GM19240 (cell line): ENCODE measurements at regions not wholly inside any gene's neighbourhood (a gene's known extent, or its start where the extent isn't known, plus 50 kb on each side); places are given as distances from the start of the nearest gene placed in this dataset.

Experiments
- DNase-seq: peaks from one replicate; pipeline ENCODE4 v3.0.0; 2011; ENCODE audit warnings: low spot score; ENCODE audit not compliant: insufficient read length

DNA sequence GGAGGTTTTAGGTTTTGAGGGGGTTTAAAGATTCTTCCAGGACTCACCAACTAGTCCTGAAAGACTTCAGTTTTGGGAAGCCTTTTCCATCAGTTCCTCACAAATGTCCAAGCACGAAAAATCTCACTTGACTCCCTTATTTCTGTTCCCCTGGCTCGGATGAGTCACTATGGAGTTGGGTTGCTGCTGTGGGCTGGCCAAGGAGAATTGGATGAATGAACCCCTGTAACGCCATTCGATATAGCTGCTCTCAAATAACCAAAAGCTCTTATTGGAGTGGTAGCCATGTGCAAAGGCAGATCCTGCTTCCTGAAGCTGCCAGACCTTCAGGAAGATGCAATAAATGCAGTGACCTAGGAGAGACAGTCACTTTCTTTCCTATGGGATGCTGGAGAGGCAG lies 417.0 kb downstream of the ZNF521 start:
- no peak for DNase-seq

DNA sequence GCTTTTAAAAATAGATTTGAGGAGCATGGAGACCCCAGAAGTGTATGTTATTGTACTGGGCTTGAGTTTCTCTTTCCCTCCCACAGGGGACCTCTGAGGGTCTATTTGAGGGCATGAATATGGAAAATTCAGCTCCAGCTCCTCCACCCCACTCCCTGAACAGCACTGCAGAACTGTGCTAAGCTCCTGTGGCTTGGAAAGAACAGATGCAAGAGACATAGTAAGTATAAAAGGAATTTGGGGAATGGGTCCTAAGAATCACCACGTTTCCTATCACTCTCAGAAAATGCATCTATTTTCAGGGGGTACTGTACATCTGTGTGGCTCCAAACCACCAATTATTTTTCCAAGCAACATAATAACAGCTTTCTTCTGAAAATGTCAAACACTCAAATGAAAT lies 416.1 kb downstream of the ZNF521 start:
- DNase-seq, result no peak

DNA sequence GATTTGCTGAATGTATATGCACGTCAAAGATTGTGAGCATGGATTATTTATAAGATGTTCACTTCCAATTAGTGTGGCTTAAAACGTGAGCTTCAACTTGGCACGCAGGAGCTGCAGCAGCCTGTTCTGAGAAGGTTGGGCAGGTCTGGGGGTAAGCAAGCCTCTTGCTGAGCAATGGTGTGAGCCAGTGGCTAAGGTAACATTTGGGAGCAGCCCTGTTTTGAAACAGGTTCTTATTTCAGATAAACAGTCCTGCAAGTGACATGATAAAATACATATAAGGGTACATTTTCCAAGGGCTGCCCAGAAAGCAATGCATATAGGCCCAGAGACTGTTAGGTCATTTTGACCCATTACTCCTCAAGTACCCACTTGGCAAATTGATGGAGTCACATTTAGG lies 415.3 kb downstream of the ZNF521 start:
- no peak for DNase-seq

DNA sequence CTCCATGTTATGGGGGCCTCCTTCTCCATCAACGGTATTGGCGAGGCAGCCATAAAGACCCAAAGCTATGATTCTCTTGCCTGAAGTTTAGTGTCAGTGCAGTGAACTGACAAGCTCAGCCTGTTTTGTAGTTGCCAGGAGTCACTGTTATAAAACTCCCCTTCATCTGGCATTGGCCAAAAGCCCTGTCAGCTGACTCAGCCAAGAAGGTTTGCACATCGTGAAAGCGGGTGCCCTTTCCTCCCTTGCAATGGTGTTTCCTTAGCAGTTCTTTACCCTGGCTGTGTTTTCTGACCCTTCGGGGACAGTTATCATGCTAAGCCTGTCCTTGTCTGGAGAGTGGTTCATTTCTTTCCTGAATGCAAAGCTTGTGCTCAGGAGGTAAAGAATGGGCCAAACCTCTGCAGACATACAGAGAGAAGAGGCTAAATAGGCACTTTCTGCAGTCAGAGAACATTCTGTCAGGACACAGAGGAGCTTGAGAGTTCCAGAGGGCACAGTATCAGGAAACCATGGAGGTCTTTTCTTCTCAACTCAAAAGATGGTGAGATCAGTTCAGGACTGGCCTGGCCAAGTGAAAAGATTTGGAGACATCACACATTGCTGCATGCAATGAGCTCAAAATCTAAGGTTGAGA lies 414.2 kb downstream of the ZNF521 start:
- no peak for DNase-seq

DNA sequence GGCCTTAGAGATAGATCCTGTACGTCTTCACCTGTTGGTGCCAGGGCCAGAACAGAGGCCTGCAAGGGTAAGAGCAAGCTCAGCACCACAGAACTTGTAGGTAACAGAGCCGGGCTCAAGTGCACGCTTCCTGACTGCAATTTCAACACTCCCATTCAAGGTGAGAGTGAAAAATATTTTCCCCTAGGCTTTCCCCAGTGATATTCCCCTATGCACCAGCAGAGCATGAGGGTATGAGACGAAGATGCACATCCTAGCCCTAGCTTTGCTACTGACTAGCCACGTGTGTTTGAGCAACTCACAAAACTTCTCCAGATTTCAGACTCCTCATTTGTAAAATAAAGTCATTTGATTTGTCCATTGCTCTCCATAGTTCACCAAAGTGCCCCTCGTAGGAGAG lies 411.6 kb downstream of the ZNF521 start:
- DNase-seq, result no peak

DNA sequence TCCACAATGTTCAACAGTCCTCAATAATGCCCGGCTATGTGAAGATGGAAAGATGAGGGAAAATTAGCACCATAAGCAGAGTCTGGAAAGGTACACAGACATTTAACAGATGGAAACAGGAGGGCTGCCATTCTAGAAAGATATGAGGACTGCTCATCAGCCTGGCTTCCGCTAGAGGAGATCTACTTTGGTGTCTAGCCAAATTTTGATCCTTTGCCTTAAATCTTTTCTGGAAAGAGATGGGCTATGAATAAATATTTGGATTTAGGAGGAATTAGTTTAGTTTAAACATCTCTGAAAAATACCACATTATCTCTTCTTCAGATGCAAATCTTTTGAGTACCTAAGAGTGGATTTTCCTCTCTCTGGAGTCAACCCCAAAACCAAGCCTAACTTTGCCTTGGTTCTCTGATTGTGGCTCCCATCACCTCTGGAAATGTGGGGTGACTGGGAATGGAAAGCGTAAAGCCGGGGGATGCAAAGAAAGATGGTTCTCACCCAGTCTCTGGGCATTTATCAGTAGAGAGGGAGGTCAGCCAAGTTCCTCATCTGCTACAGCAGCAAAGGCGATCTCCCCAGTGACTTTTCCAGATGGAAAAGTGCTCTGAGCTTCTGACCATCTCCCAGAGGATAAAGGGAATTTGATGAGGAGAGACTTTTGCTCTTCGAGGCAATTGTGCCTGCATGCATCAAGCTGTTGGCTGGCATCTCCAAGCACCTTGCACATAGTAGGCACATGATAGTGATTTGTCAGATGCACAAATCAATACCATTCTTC lies 410.6 kb downstream of the ZNF521 start:
- DNase-seq, result no peak

DNA sequence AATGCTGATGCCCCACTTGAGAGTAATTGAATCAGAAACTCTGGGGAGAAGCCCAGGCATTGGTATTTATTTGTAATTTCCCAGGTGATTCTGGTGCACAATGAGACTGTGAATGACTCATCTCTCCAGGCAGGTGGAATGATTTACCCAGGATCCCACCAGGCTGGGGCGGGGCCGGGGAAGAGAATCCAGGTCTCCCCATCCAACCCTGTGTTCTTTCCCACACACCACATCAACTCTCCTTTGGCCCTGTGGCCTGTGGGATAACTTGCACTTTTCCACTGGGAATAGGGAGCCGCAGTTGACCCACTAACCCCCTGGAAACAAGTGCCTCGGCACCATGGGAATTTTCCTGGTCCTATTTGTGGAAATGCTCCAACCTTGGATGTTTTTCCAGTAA lies 409.8 kb downstream of the ZNF521 start:
- no peak for DNase-seq

DNA sequence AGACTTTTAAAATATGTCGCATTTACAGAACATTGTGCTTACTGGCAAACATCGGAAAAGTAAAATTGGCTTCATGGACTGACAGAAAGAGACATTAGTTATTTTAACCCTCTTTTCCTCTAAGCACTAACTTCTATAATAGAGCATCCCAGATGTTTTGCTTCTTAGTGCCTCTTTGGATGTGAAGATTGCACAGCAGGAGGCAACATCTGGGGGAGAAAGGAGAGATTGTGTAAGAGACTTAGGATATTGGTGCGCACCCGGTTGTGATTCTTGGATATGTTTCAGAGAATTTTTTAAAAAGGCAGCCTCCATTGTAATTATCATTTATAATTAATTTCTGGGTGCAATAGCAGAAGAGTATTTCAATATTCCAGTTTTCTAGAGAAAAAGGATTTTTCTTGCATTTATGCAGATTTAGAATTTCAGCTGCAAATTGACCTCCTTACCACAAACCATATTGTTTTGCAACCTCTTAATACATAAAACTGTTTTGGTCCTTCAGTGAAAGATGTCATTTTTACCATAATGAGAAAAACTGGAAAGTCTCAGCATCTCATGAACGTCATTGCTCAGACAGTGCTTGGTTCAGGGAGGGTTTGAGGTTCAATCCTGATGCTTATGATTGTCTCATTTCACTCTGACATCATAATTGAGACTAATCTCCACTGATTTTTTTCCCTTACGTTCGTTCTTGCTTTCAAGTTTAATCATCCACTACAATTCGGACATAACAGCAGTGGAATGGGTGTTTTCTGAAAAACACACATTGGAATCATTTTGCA lies 404.3 kb downstream of the ZNF521 start:
- DNase-seq, result no peak

DNA sequence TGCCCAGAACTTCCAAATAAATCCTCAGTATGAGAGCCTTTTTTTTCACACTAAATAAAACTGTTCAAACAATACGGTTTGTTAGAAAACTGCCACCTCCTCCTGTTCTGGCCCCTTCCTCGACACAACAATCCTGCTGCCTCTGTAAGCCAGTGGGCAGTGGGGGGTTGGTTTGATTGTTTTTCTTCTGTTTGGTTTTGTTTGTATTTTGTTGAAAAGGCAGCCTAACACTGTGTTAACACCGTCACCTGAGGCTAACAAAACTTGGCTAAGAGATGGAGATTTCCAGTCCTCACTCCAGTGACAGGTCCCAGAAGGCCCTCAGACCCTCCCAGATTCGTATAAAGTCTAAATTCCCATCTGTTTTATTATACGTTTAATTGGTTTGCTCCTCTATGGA lies 402.1 kb downstream of the ZNF521 start:
- DNase-seq, result no peak

DNA sequence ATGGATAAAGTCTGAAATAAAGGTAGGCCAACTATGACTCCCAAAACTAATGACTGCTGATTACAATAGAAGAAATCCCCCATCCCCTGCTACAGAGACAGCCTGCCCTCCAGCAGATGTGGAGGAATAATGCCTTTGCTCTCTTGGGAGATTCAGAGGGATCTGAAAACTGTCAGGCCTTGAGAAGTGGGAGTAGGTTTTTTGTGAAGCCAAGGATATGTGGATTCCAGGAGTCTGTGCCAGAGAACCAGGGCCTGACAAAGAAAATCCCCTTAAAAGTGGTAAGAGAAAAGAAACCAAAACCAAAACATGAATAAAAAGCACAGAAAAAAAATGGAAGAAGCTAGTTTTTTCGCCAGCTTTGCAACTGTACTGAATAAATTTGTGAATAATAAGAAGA lies 397.6 kb downstream of the ZNF521 start:
- no peak for DNase-seq

DNA sequence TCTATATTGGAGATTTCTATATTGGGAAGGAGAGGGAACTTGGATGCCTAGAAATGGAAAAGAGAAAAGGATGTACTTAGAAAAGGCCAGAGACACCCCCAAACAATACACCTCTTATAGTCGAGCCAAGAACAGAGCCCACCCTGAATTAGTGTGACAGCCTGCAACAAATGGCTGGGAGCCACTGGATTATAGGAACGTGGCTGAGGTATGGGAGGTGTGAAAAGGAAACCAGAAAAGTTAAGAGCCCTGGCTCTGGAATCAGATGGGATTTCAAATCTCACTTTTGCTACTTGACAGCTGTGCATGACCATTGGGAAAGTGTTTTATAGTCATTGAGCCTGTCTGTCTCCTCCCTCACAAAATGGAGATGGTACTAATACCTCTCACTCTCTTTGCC lies 394.0 kb downstream of the ZNF521 start:
- no peak for DNase-seq

DNA sequence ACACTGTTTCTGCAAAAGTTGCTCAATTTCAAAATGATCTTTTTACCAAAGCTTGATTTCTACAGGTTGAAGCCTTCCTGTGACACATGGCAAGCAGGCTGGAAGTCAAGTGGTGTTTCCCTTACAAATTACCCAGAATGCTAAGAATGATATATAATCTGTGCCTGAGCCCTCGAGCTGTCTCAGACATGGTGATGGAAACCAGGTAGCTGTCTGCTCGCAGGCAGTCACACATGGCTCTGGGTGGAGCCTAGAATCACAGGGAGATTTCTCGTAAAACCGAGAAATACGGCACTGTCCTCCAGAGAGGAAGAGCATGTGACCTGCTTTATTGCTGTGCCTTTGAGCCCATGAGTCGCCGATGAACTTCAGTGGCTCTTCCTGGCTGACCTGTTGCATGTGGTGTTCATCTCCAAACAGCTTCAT lies 392.9 kb downstream of the ZNF521 start:
- DNase-seq, result no peak

DNA sequence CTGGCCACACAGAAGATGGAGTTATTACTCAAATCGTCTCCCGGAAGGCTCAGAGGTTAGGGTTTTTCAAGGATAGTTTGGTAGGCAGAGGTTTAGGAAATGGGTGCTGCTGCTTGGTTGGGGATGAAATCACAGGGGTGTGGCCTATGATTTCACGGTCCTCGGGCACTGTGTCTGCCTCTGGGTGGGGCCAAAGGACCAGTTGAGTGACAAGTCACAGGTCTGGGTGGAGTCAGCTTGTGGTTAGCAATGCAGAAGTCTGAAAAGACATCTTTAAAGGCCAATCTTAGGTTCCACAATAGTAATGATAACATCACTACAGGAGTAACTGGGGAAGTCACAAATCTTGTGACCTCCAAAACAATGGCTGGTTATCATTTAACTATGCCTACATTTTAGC lies 387.8 kb downstream of the ZNF521 start:
- DNase-seq, result peak; percentile 11

DNA sequence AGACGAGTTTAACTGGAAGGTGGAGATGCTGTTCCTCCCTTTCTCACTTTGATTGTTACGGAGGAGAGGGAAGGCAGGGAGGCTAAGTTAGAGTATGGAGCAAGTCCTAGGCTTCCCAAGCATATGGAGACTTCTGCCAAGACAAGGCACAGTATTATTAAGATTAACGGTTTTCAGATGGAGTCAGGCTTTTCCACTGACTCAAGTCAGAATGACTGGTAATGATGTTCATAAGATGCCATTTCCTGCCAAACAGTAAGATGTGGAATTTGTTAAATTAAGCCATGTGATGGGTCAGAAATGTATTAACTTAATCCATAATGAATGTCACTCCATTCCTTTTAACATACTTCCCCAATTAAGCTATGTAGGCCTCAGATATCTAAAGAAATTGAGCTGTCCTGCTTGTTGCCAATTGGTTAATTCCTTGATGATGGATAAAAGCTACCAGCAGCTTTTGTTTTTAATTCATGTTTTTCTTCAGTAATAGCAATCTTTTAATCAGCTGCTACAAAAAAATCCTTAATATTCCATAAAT lies 383.7 kb downstream of the ZNF521 start:
- no peak for DNase-seq

DNA sequence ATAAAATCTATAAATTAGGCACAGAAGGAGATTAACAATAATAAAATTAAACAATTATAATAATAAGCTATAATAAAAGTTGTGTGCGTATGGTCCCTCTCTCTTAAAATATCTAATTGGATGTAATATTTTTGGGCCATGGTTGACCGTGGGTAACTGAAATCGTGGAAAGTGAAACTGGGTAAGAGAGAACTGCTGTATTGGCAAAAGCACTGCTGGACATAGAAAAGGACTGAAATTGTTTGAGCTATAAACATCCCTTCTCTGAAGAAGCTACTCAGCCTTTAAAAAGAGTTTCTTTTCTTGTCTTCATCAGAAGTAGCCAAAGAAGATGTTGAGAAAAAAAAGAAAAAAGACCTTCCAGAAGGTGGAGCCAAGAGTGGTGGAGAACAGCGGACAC lies 379.4 kb downstream of the ZNF521 start:
- DNase-seq, result no peak

DNA sequence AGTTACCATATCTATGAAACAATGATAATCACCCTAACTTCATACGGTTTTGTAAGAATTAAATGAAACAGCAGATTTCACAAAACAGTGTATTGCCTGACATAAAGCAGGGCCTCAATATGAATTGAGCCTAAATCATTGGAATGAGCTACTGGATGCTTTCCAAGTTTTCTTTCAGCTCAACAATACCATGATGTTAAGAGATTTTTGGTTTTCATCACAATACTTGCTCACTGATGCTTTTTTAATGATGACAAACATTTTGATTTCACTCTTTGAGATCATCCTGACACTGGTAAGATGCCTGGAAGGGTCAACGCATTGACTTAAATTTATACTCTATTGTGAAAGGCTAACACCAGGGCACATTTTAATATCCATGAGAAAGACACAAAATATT lies 377.5 kb downstream of the ZNF521 start:
- DNase-seq, result no peak

DNA sequence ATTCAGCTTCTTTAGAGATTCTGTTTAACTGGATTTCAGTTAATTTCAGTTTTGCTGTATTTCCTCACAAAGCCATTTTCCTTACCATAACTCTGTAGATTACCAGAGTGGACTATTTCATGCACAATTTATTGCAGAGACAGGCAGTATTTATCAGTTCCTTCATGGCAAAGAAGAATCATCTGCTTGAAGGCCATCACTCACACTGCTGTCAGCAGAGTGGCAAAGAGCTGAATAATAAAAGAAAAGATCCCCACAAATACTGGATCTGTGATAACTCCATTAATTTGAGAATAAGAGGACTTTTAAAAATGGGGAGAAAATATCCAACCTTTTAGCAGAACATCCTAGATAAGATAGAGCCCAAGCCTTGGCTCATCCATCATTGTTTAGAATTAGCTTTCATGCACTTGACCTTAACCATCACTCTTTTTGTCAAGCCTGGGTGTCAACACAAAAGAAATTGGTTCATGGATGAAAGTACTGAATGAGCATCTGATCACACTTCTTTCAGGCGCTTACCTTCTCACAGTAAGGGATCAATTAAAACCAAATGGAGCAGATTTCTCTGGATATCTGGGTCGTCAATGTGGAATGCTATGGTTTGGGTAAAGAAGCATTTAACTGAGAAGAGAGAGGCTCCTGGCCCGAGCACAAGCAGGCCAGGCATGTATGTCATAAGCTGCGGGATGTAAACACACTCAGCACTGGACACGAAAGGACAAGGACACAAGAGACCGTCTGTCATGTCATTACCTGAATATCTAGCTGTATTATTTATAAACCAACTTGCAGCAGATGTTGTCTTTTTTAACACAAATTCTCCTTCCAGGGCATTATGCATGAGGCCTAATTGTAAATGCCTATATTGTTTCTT lies 376.2 kb downstream of the ZNF521 start:
- DNase-seq, result no peak

DNA sequence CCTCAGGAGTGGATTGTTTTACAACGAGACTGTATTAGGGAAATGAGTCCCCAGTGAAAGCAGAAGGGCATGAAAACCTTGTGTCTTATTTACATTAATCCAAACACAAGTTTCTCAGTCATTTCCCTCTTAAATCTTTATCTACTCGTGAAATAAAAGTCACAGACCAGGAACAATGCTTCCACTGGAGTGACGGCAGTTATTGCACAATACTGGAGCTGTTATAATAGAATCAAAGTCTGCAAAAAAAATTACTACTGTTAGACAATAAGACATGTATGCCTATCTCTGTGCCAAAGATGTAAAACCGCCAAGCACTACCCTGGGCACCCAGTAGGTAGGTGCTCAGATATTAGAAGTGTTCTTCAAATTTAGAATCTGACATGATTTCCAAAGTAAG lies 375.5 kb downstream of the ZNF521 start:
- no peak for DNase-seq

DNA sequence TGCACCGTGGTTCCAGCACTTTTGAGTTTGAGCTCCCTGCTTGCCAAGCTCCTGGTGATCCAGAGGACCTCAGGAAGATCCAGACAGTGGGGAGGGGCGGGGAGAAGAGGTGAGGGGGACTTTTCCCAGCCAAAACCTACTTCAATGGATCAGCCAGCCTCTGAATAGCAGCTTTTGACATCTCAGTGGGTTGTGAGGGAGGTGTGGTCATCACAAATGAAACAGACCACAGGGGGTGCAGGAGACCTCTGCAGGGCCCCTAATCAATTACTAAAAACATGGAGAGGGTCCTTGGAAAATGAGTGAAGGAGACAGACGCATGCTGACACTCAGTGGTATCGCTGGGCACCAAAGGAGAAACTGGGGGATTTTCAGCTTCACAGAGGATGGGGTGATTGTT lies 372.7 kb downstream of the ZNF521 start:
- DNase-seq, result no peak

DNA sequence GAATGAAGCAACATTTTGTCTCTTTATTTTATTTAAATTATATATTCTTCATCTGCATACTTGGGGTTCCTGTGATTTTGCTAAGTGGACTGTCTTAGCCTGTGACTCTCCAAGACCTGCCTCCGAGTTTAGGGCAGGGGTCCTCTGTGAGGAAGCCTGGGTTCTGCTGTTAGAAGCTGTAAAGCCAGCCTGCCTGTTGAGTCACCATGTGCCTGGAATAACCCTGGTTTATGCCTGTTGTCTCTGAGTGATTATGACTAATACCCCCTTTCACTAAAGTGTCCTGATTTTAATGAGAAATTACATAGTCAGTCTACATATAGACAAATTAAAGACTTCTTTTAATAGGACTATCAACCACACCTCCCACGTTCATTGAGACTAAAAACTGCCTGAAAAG lies 369.1 kb downstream of the ZNF521 start:
- no peak for DNase-seq

DNA sequence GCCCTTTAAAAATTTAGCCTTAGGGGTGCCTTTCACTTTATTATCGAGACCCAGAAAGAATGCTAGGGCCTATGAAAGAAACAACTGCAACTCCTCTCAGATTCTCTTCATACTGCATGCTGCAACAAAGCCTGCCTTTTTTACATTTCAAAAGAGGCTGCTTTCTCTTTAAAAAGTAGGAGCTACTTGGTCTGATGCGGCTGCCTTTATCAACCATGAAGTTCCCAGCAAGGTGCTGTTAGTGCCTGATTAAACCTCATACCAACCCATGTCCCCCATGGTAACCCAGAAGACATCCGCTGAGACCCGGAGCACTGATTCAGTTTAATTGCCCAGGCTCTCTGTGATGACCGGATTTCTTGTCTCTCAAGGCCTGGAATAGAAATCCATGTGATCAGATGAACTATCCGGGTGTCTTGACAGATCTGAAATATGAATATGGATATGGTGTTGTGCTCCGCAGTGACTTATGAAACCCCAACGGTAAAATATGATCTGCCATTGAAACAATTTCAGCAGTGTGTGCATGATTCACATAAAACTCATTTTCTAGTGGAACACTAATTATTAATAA lies 368.3 kb downstream of the ZNF521 start:
- DNase-seq, result no peak
